ENCODE measurements at regions not wholly inside any gene's neighbourhood (a gene's known extent, or its start where the extent isn't known, plus 50 kb on each side); places are given as distances from the start of the nearest gene placed in this dataset.
"Not testable (repeated sequence)": the region's sequence is repeated elsewhere in the genome, so short reads cannot be mapped to it uniquely, and the experiment has no call there.

- H3K4me1 ChIP-seq; DNase-seq; H3K27ac ChIP-seq; ATAC-seq; H3K9me3 ChIP-seq; intact Hi-C loops (cut with DNase I); H3K27me3 ChIP-seq; H3K36me3 ChIP-seq; H3K4me3 ChIP-seq: not testable (repeated sequence)
- 30% methylated on average over 5 of the region's 7 CpGs for WGBS (ENCODE audit: insufficient coverage, low coverage, low lambda C conversion rate, missing lambda C conversion rate)
These were observed 179.2 kb upstream of the OSBPL11 start for GRCh38 chr3:125774433-125775034.

DNA sequence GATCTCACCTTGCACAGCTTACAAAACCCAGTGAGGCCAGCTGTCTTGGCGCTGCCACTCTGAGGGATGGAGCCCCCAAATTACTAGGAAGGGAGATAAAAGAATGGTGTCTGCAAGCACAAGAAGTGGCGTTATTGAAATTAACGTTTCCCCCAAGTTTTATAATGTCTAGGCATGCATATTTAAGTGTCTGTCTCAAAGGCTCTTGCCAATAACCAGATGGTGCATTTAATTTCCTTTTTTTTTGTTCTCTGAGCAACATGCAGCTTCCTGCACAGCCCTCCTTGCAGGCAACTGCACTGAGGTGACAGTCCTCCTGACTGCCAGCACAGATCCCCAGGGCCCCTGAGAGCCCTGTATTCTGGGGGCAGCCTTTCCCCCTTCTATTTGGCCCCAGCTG is 179.8 kb upstream of the OSBPL11 start:
- H3K27me3 ChIP-seq; H3K36me3 ChIP-seq; intact Hi-C loops (cut with DNase I); H3K27ac ChIP-seq; H3K4me3 ChIP-seq; ATAC-seq; H3K4me1 ChIP-seq; DNase-seq; H3K9me3 ChIP-seq: not testable (repeated sequence)
- WGBS (ENCODE audit: insufficient coverage, low coverage, low lambda C conversion rate, missing lambda C conversion rate) = 74% methylated on average over 3 of the region's 3 CpGs

- H3K27ac ChIP-seq; DNase-seq; H3K36me3 ChIP-seq; H3K27me3 ChIP-seq; H3K9me3 ChIP-seq; ATAC-seq; H3K4me3 ChIP-seq; intact Hi-C loops (cut with DNase I); H3K4me1 ChIP-seq: not testable (repeated sequence)
- 89% methylated on average over 4 of the region's 7 CpGs for WGBS (ENCODE audit: insufficient coverage, low coverage, low lambda C conversion rate, missing lambda C conversion rate)
These were observed 180.5 kb upstream of the OSBPL11 start for GRCh38 chr3:125775606-125776294.

GRCh38 chr3:125779276-125779675 is 184.0 kb upstream of the OSBPL11 start:
- H3K4me1 ChIP-seq; intact Hi-C loops (cut with DNase I); H3K9me3 ChIP-seq; H3K27me3 ChIP-seq; DNase-seq; ATAC-seq; H3K36me3 ChIP-seq; H3K4me3 ChIP-seq; H3K27ac ChIP-seq: not testable (repeated sequence)
- 80% methylated on average over 1 of the region's 1 CpG for WGBS (ENCODE audit: insufficient coverage, low coverage, low lambda C conversion rate, missing lambda C conversion rate)

GRCh38 chr3:125779918-125780317 is 184.6 kb upstream of the OSBPL11 start:
- H3K27me3 ChIP-seq; intact Hi-C loops (cut with DNase I); H3K9me3 ChIP-seq; H3K4me3 ChIP-seq; ATAC-seq; H3K27ac ChIP-seq; H3K36me3 ChIP-seq; DNase-seq; H3K4me1 ChIP-seq: not testable (repeated sequence)
- 75% methylated on average over 3 of the region's 5 CpGs for WGBS (ENCODE audit: insufficient coverage, low coverage, low lambda C conversion rate, missing lambda C conversion rate)

DNA sequence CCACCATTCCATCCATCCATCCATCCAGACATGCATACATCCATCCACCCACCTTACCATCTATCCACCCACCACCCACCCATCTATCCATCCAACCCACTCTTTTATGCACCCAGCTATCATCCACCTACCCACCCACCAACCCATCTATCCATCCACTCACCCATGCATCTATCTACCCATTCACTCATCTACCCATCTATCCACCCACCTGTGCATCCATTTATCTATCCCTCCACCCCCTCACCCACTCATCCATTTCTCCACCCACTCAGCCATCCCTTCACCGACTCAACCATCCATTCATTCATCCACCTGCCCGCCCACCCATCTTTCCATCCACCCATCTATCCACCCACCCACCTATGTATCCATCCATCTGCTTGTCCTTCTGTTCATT is 186.4 kb upstream of the OSBPL11 start:
- DNase-seq; H3K4me1 ChIP-seq; H3K36me3 ChIP-seq; intact Hi-C loops (cut with DNase I); H3K27ac ChIP-seq; ATAC-seq; H3K4me3 ChIP-seq; H3K9me3 ChIP-seq; H3K27me3 ChIP-seq: not testable (repeated sequence)
- WGBS (ENCODE audit: insufficient coverage, low coverage, low lambda C conversion rate, missing lambda C conversion rate) = 61% methylated on average over 2 of the region's 2 CpGs

- H3K4me1 ChIP-seq; H3K27me3 ChIP-seq; H3K4me3 ChIP-seq; H3K9me3 ChIP-seq; H3K36me3 ChIP-seq; H3K27ac ChIP-seq; ATAC-seq; intact Hi-C loops (cut with DNase I); DNase-seq: not testable (repeated sequence)
- WGBS (ENCODE audit: insufficient coverage, low coverage, low lambda C conversion rate, missing lambda C conversion rate) = 67% methylated on average over 2 of the region's 3 CpGs
These were observed 178.7 kb upstream of the ROPN1B start for GRCh38 chr3:125790312-125790711.

- intact Hi-C loops (cut with DNase I); ATAC-seq; DNase-seq; H3K27me3 ChIP-seq; H3K27ac ChIP-seq; H3K4me1 ChIP-seq; H3K4me3 ChIP-seq; H3K36me3 ChIP-seq; H3K9me3 ChIP-seq: not testable (repeated sequence)
- WGBS (ENCODE audit: insufficient coverage, low coverage, low lambda C conversion rate, missing lambda C conversion rate) = 62% methylated on average over 1 of the region's 1 CpG
These were observed 178.0 kb upstream of the ROPN1B start for GRCh38 chr3:125791021-125791420.

- H3K9me3 ChIP-seq; H3K27ac ChIP-seq; H3K4me3 ChIP-seq; intact Hi-C loops (cut with DNase I); H3K36me3 ChIP-seq; DNase-seq; ATAC-seq; H3K27me3 ChIP-seq; H3K4me1 ChIP-seq: not testable (repeated sequence)
- WGBS (ENCODE audit: insufficient coverage, low coverage, low lambda C conversion rate, missing lambda C conversion rate) = 40% methylated on average over 1 of the region's 4 CpGs
These were observed 159.0 kb upstream of the ROPN1B start for GRCh38 chr3:125810010-125810409.

- H3K4me1 ChIP-seq; DNase-seq; H3K27ac ChIP-seq; intact Hi-C loops (cut with DNase I); ATAC-seq; H3K4me3 ChIP-seq; H3K9me3 ChIP-seq; H3K36me3 ChIP-seq; H3K27me3 ChIP-seq: not testable (repeated sequence)
- WGBS (ENCODE audit: insufficient coverage, low coverage, low lambda C conversion rate, missing lambda C conversion rate) = 47% methylated on average over 2 of the region's 5 CpGs
These were observed 146.8 kb upstream of the ROPN1B start for GRCh38 chr3:125822175-125822574.

DNA sequence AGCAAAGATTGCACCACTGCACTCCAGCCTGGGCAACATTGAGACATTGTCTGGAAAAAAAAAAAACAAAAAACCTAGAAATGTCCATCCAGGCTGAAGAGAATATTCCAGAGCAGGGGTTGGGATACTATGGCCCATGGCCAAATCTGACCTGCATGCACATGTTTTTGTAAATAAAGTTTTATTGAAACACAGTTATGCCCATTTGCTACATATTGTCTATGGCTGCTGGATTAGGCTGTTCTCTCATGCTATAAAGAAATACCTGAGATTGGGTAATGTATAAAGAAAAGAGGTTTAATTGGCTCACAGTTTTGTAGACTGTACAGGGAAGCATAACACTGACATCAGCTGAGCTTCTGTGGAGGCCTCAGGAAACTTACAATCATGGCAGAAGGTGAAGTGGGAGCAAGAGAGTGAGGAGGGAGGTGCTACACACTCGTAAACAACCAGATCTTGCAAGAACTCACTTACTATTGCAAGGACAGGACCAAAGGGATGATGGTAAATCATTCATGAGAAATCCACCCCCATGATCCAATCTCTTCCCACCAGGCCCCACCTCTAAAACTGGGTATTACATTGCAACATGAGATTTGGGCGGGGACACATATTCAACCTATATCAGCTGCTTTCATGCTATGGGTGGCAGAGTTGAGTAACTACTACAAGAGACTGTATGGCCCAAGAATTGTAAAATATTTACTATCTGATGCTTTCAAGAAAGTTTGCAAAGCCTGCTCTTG is 137.8 kb upstream of the ROPN1B start:
- H3K4me1 ChIP-seq; H3K4me3 ChIP-seq; H3K27me3 ChIP-seq; H3K27ac ChIP-seq; DNase-seq; ATAC-seq; intact Hi-C loops (cut with DNase I); H3K36me3 ChIP-seq; H3K9me3 ChIP-seq: not testable (repeated sequence)
- WGBS (ENCODE audit: insufficient coverage, low coverage, low lambda C conversion rate, missing lambda C conversion rate) = 93% methylated on average over 2 of the region's 2 CpGs

Measured in right lobe of liver (tissue), 6 donors.